HG03378 (cell line): ENCODE measurements at regions not wholly inside any gene's neighbourhood (a gene's known extent, or its start where the extent isn't known, plus 50 kb on each side); places are given as distances from the start of the nearest gene placed in this dataset.

Experiments used
- ATAC-seq: cut with Tn5 transposase; IDR thresholded peaks from one replicate; pipeline ENCODE4 v1.9.1; 2021; ENCODE audit warnings: mild to moderate bottlenecking, moderate library complexity; ENCODE audit not compliant: unreplicated experiment

DNA sequence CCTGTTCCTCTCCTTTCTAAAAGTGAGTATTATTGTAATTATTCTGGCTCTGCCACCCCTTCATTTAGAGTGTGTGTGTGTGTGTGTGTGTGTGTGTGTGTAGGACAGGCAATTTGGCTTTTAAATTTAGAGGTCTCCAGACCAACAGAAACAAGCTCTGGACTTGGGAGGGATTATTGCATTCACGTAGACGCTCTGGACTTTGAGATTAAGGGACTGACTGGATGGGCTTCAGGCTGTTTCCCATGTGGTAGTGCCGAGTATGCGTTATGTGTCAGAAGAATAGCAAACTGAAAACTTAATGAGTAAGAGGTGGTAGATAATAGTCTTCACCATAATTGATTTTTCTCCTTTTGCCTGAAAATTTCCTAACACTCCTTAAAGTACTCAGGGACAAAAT lies 281.9 kb downstream of the USP25 start:
- ATAC-seq, result no peak

DNA sequence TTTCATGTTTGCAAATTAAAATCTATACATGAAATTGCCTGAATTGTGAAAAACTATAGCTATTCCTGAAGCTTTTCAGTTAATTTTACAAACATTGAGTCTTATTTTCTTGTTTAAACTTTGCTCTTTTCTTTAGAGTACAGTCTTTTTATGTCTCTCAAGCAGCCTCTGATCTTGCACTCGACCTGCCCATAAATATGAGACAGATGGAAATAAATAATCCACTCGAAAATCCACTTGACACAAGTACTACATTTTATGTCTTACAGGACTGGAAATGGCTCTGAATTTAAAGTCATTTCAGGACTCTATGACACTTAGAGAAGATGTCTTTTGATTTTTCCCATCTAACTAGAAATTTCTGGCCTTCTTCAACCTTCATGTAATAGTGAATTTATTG lies 283.8 kb downstream of the USP25 start:
- no peak for ATAC-seq

DNA sequence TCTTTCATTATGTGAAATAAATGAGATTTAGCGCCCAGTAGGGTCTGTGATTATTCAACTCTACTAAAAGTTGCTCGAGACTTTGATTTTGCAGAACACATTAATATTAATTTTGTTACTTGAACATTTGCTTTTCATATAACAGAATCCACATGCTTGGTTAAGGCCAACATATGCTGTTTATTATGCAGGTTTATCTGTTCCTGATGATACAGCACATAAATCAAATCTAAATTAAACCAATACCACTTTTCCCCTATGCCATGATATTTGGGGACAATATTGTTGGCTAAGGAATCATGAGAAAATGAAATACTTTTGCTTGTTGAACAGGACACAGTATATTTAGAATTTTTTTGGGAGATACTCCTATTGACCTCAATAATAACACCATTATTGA lies 291.1 kb downstream of the USP25 start:
- ATAC-seq, result no peak

DNA sequence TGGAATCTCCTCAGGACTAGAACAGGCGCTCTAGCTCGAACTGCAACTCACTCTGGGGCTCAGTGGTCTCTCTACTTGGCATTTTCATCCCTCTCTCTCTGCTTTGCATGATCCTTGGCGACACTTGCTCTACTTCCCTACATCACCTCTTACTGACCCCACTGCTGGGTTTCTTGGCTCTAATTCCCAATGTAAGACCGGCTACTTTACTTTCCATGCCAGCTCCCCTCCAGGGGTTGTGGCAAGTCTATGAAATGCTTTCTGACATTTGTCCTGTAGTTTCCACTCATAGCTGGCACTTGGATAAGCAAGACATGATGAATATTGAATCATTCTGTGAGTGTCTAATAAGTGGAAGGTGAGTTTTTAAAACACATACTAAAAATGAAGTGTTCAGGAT lies 292.3 kb downstream of the USP25 start:
- no peak for ATAC-seq

DNA sequence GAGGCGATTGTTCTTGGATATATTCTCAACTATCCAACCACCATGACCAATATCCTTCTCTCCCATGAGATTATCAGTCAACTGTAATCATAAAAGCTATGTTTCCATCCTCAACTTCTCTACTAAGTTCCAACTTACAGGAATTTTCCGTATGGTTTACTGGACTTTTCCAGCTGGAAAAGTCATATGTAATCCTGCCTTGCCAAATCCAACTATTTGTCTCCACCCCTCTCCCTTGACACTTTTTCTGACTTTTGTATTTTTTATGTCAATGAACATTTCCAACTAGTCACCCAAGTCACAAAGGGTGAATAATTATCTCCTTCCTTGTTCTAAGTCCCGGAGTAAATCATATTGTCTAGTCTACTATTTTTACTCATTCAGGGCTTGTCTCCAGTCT lies 293.1 kb downstream of the USP25 start:
- no peak for ATAC-seq

DNA sequence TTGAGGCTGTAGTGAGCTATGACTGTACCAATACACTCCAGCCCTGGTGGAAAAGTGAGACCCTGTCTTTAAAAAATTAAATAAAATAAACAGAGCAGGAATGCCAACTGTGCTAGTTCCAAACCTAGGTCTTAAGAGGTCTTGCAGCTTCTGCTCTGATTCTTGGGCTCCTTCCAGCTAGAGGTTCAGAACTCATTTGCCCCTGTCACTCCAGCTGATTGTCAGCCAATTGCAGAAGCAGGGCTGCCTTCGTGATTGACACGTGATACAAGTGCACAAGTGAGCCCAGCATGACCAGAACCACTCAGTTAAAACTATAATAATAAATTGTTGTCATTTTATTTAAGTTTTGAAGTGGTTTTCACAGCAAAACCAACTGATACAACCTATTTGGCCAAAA lies 298.4 kb downstream of the USP25 start:
- ATAC-seq, result no peak

DNA sequence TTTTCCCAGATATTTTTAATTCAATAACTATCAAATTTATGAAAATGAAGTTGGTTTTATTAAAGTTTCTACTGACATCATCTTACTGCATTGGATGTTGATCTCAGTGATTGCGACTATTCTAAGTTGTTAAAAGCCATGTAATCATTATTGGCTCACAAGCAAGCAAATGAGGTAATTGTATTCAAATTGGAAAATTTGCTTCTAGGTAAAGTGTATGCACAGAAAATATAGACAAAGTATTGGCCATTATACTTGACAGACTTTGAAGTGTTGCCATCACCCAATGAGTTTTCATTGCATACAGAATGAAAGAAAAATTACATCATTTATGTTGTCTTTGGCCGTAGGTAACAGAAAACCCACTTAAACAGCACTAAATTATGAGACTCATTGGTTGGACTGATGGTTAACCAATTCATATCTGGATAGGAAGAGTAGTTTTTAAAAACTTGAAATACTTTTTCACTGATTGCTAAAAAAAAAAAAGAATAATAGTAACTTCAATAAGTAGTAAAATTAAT lies 299.2 kb downstream of the USP25 start:
- no peak for ATAC-seq

DNA sequence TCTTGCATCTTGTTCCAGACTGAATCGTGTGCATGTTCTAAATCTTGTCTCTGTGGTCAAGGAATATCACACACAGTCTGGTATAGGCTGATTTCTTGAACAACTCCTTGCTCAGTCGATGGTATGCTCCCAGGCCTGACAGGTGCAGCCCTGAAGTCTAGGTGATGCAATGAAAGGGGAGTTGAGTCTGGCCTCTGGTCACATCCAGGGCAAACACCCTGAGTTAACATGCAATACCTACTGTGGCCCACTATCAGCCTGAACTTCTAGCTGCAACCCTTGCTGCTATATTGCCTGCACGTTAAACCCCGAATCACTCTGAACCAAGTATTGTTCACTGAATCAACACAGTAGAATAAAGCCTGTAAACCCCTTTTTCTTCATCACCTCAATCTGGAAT lies 303.4 kb downstream of the USP25 start:
- ATAC-seq, result no peak

DNA sequence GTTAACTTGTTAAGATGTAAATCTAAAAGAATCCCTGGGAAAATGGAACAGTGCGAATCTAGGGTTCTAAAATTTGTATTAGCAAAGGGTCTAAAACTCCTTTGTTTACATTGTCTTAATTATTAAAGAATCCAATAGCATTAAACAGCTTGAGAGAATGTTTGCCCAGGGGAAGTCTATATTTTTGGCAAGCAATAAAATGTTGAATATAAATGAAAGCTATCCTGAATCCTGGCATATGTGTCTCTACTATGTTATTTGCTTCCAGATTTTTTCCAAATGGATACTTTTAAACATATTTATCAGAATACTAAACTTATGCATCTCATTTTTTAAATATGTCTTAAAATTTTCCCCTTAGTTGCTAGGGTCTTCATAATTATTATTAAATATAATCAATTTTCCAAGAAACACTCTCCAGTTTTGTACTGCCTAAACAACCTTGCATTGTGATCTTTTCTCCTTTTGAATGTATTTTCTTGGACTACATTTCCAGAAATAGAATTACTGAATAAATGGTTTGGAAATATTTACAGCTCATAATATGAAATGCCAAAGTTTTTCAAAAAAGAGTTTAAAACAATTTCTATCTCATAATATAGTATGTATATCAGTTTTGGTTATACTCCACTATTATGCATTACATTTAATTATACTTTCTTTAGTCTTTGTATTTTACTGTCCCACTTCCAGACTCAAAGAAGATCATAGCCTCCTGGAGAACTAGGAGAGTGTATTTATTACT lies 304.8 kb downstream of the USP25 start:
- no peak for ATAC-seq

DNA sequence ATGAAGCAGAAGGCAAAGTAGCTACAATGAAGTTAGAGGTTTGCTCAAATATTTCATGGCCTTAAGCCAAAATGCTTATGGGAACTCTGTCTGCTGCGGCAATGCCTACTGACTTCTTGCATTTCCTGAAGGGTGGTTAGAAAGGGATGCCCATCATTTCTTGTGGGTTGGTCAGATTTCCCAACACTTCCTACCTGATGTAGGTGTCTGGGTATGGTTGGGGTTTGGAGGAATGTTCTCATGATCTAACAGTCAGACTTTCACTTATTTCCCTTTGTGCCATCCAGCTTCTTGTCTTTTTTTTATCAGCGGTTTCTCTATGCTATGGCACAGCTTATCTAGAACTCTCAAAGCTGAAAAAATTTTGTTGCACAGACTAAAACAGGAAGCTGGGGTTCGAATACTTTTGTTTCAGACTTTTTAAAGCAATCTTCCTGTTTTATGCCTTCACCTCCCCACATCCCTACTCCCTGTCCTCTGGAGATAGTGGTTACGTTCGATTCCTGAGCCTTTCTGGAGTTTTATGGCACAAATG lies 307.7 kb downstream of the USP25 start:
- ATAC-seq, result no peak

DNA sequence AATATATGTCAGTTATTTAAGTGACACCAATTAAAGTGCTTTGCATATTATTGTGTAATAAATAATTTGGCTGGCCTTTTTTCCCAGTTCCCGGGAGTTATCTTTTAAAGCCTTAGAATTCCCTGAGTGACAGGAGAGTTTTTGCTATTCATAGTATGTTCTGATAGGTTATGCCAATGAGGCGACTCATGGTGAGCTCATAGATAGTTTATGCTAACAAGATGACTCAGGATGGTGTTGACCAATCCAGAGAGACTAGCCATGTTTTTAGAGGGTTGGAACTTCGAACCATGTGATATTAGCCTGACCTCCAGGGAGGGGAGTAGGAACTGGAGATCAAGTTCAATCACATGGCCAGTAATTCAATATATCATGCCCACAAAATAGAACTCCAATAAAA lies 310.8 kb downstream of the USP25 start:
- no peak for ATAC-seq

DNA sequence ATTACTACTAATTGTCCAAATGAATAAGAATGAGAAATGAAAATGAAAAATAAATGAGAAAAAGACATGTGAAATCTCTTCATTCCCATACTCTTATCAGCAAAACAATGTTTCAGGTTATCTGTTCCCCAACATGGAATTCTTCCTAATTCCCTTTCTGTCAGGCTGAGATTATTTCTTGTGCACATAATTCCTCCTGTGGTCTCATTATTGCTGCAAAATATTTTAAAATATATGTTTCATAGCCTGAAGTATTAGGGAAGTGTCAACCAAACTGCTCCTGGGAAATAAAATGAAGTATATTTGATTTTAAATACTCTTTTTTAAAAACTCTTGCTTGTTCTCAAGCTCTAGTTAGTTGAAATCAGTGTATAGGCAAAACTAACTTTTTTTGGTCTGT lies 314.9 kb downstream of the USP25 start:
- ATAC-seq, result no peak

DNA sequence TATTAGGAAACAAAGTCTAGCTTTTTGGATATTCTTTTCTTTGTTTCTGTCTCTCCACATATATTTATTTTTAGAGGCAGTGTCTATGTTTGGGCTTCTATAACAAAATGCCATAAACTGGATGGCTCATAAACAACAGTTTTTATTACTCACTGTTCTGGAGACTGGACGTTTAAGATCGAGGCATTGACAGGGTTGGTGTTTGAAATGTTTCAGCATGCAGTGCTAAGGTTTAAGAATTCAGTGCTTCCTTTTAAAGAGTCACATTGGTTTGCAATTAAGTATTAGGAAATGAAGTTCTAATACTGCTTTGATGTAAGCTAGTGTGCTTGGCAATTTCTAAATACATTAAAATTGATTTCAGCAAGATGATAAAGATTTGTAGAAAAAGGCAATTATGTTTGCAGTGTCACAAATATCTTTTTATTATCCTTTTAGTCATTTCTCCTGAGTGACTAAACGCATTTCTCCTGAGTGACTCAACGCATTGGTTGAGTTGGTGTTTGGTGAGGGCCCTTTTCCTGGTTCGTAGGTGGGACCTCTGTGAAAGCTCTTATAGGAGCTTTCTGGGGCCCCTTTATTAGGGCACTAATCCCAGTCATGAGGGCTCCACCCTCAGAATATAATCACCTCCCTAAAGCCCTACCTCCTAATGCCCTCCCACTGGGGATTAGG lies 317.0 kb downstream of the USP25 start:
- ATAC-seq, result no peak

DNA sequence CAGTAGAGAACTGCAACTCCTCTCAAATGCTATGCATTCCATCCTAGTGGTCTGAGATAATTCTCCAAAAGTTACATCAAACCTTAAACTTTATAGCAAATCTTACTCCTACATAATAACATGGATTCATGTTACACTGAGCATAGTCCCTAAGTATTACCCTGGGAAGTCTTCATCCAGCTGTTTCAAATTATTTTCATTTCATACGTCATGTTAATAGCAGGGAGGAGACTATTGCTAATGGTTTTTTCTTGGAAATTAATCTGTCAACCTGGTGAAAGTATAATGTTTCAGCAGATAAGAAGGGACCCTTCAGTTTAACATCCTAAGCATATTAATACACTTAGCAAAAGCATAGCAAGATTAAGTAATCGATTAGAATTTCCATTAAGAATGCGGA lies 318.1 kb downstream of the USP25 start:
- no peak for ATAC-seq

DNA sequence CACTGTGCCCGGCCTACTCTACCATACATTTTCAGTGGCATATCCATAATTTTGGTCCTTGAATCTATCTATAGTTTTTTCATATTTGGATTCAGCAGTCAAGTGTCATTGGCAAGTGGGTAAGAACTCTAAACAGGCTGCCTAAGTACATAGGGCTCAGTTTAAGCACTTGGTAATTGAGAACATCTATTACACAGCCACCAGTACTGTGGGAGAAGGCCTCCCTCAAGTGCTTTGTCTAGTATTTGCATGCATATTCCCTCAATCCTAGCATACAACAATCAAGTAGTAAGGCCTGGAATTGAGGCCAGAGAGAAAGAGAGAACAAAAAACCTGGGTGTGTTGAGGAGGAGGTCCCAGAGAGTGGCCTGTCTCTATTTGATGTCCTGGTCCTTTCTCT lies 325.2 kb downstream of the USP25 start:
- ATAC-seq, result no peak

DNA sequence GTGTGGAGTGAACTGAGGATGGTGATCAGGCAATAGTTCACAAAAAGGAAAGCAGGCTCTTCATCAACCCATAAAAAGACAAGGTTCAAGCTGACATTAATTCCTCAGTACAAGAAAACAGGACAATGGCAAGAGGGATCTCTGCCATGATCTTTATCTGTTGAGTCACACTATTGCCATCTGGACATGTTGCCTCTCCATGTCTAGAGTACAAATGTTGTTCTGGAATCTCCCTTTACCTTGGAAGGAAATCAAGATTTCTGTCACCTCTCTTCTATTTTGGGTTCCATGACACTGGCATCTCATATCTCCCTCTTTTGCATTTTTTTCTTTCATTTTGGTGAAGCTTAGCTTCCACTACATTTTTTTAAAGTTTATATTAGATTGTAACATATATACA lies 329.1 kb downstream of the USP25 start:
- ATAC-seq, result no peak

DNA sequence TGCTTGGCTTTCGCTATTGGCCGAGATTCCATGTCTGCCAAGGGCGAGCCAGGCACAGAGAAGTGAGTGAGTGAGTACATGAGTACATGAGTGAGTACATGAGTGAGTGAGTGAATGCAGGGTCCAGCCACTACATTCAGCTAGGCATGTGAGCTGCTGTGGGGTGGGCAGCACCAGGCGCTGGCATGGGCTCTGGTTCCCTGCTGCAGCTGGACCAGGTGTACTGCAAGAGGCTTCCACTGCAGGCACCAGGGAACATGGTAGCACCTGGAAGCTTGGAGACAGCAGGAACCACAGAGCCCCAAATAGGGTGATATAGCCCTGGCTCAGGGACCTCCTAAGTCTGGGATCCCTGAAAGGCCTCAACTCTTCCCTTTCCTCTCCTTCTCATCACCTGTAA lies 330.2 kb downstream of the USP25 start:
- ATAC-seq, result no peak

DNA sequence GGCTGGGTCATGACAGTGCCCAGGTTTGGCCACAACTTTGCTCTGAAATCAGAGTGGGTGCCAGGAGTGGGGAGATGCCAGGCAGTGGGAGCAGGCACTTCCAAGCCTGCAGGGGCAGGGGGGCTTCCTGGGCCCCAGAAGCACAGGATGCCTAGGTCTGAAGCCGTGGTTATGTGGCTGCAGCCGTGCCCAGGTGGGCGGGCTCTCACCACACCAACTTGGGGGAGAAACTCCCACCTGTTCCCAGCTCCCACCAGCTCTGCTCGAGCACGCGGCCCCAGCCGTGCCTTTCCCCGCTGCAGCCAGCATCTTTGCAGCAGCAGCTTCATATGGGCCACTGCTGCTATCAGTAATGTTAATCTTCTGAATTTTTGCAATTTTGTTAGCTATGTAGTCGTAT lies 331.4 kb downstream of the USP25 start:
- no peak for ATAC-seq

DNA sequence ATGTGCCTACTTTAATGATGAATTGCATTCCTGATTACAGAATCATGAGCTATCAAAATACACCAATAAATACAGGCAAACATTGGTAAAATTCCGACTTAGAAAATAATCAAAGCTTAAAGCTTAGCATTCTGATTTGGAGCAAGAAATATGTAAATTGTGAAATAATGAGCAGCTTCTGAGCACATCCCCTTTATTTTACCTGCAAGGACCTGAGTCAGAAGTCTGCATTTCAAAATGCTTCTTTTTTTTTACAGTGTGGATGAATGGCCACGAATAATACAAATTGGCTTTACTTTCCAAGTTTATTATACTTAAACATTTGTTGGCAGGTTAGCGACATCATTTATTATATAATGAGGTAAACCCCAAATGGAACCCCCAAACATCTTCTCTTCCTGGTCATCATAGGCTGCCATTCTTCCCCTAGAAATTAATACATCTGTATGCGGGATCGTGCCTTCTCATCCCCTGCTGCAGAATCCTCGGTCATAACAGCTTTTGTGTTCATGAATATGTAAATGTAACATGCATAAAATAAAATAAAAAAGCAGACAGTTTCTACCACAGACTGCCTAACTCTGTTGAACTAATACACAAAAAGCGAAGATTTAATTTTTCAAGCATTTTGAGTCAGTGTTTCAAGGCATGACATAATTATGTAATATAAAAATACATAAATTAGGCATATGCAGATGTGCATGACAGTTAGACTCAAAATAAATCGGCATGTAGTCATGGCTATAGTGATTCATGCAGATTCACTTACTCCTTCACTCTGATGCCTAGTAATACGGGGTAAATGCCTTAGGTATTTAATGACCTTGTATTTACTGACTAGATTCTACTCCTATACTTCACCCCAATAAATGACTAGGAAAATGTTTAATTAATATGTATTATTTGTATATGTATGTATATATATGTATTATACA lies 339.7 kb downstream of the USP25 start:
- ATAC-seq, result no peak

DNA sequence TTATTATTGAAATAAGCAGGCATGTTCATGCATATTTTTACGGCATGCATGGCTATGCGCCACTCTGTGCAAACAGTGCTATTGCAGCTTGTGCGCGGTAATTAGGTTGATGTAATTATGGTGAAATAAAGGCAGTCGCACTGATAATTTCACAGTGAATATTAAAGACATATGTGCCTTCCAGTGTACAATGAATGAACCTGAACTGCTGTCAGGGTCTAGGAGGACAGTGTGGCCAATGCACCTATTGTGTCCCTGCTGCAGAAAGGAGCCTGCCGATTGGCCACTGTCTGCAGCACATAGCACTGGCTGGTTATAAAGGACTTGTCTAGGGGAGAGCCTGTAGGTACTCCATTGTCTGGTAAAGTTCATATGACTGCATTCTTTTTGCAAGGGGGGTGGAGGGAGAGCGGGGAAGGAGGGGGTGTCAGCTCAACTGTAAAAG lies 340.4 kb downstream of the USP25 start:
- no peak for ATAC-seq

DNA sequence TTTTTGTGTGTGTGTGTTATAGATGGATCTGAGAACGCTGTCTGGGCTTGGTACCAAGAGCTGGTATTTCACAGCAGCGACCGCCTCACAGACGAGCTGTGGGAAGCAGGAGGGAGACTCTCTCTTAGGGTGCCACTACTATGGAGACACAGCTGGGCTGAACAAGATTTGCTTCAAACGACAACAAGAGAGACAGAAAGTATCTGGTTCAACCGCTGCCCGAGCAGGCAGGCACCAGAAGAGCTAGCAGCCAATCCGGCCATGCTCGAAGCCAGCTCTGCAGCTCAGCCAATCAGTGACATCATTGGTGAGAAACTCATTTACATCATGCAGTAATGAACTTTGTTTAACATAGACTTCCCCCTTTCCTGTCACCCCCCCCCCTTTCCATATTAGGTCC lies 341.3 kb downstream of the USP25 start:
- ATAC-seq, result no peak
